HG03175 (cell line): ENCODE measurements at regions not wholly inside any gene's neighbourhood (a gene's known extent, or its start where the extent isn't known, plus 50 kb on each side); places are given as distances from the start of the nearest gene placed in this dataset.

Experiments
- ATAC-seq: cut with Tn5 transposase; IDR thresholded peaks from one replicate; pipeline ENCODE4 v1.9.1; 2021; ENCODE audit warnings: mild to moderate bottlenecking, moderate library complexity; ENCODE audit not compliant: unreplicated experiment

DNA sequence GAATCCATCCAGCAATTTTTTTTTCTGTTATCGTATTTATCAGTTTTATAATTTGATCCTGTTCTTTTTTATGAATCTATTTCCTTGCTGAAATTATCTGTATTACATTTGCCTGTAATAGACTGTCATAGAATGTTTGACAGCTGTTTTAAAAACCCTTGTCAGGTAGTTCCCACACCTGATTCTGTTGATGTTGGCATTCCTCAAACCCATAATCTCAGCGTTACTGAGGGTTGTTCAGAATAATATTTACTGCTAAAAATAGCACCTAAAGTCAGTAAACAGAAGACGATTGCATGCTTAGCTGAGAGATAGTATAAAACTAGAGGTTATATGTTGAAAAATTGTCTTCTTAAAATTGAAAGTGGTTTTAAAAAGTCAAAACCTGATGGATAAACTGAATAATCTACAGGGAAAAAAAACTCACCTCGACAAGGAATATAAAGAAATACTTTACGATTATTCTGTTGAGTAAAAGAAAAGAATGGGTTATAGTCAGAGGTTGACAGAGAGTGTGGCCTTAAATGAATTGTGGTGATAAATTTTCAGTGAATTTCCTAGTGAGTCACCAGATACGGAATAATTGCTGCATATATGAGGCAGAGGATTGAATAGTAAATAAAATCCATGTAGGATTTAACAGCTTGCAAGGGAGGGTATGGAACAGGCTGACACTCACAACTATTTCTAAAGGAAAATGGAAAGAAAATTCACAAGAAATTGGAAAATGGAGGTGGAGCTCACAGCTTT is 824.1 kb upstream of the IGFBP3 start:
- ATAC-seq = no peak

GRCh38 chr7:46742601-46743000 is 821.5 kb upstream of the IGFBP3 start:
- no peak for ATAC-seq

DNA sequence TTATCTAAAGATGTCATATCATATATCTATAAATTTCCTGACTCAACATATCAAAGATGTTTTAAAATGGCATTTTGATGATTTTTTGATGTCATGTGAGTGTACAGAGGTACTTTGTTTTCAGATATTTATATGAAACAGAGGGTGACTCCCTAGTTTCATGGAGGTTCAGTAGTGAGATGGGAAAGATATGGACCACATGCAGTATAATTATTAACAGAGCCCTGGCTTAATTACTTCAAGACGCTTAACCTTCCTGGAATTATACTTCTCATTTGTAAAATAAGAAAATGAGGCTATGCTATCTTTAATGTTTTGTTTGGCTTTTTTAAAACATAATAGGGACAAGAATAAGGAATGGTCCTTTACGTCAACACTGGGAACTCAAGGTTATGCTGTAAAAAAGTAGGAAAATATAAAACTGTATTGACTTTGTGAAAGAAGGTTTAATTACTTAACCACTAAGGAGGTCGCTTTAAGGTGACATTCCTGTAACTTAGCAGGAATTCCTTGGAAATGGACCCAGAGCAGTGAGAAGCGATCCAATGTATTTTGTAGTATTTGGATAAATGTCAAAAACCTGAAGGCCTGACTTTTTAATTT is 821.0 kb upstream of the IGFBP3 start:
- no peak for ATAC-seq

DNA sequence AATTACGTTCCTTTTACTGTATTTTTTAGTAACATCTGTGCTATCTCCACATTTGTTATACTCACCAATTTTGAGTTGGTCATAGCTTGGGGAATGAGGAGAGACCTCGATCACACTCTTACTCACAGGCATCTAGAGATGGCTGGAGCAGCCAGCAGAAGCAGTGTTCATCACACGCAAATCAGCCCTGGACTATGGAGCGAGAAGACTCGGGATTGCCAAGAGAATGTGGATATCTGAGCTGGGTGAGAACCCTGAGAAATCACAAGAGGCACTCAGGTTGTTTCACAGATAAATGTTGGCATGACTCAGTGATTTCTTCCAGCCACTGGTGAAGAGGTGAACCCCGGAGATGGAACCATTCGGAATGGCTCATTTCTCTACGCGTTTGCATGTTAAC is 820.1 kb upstream of the IGFBP3 start:
- ATAC-seq = no peak

- no peak for ATAC-seq
These were observed 818.6 kb upstream of the IGFBP3 start for GRCh38 chr7:46739518-46740234.

- ATAC-seq = no peak
These were observed 817.7 kb upstream of the IGFBP3 start for GRCh38 chr7:46738796-46739195.

DNA sequence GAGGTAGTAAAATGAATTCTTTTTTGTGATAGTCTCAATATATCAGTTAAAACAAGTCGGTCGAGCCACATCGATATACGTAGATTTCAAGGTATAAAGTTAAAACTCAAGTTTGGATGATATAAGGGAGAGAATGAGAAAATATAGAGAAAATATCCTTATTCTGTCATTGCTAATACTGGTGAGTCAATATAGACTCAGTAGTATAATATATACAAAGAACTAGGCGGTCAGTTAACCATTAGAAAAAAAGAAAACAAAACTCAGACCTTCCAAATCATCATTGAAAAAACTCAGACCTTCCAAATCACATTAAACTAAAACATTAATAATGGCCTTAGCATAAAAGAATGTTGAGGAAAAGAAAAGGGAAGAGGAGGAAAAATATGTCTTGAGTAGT is 817.1 kb upstream of the IGFBP3 start:
- ATAC-seq = no peak

DNA sequence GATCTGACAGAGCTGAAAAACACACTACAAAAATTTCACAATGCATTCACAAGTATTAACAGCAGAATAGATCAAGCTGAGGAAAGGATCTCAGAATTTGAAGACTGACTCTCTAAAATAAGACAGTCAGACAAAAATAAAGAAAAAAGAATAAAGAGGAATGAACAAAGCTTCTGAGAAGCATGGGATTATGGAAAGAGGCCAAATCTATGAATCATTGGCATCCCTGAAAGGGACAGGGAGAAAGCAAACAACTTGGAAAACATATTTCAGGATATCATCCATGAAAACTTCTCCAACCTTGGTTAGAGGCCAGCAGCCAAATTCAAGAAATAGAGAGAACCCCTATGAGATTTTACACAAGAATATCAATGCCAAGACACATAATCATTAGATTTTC is 804.8 kb upstream of the IGFBP3 start:
- ATAC-seq = no peak

DNA sequence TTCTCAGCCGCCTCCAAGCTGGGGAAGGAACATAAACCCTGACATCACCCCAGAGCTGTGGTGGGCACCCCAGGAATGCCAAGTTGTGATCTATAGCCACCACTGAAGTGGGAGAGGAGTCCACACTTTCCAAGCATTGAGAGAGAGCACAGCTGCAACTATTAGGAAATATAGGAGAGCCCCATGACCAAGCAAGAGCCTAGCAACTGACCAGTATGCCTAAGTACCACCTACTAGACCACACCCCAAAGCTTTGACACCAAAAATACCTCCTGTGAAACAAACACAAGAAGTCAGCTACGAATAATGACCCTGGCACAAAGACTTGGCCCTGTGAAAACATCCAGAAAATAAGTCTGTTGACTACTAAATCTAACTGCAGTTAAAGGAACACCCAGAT is 804.1 kb upstream of the IGFBP3 start:
- ATAC-seq = no peak

- ATAC-seq = no peak
These were observed 802.7 kb upstream of the IGFBP3 start for GRCh38 chr7:46723742-46724141.

DNA sequence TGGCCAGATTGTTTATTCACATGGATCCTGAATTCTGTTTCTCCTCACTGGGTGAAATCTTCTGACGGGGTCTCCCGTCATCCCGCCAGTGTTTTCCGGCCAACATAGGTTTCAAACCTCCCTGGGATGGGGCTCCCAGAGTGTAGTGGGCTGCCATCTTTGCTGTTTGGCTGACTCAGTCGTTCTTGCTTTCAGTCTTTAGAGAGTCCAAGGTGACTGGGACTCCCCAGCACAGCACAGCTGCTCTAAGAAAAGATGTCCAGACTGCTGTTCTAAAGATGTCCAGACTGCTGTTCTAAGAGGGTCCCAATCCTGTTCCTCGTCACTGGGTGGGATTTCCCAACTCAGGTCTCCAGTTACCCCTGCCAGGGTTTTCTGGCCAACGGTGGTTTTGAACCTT is 801.9 kb upstream of the IGFBP3 start:
- no peak for ATAC-seq

DNA sequence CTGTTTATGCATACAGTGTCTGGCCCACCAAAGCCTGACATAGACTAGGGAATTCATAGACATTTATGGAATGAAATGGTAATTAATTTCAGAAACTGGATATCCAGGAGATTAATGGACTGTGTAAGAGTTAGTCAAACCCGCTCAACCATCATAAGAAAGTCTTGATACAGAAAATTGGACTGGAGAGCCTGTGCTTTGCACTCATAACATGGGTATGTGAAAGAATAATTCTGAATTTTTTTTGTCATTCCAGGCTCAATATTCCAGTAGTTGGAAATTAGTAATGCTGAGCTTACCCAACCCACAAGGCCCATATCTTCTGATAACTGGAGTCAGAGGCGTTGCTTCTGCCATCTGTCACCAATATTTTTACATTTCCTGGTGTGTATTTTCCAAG is 799.7 kb upstream of the IGFBP3 start:
- ATAC-seq = no peak

GRCh38 chr7:46719616-46720015 is 798.5 kb upstream of the IGFBP3 start:
- no peak for ATAC-seq

GRCh38 chr7:46716926-46717325 is 795.9 kb upstream of the IGFBP3 start:
- ATAC-seq = no peak

GRCh38 chr7:46715579-46715978 is 794.5 kb upstream of the IGFBP3 start:
- no peak for ATAC-seq

DNA sequence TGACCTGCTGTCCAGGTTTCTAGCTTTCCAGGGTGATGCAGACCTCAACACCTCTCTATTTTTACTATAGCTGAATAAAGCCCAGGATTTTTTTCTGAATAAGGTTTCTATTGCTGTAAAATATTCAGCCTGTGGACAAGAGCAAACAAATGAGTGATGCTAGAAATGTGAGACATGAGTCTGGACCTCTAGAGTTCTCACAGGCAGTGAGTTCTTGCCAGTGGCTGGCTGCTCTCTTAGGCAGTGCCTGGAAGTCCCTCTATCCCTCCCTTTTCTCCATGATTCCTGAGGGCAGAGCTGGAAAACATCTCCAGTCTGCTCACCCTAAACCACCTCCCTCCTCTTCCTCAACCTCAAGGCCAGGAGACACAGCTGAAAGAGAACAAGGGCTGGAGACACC is 793.8 kb upstream of the IGFBP3 start:
- no peak for ATAC-seq

GRCh38 chr7:46713868-46714596 is 793.0 kb upstream of the IGFBP3 start:
- ATAC-seq = no peak

DNA sequence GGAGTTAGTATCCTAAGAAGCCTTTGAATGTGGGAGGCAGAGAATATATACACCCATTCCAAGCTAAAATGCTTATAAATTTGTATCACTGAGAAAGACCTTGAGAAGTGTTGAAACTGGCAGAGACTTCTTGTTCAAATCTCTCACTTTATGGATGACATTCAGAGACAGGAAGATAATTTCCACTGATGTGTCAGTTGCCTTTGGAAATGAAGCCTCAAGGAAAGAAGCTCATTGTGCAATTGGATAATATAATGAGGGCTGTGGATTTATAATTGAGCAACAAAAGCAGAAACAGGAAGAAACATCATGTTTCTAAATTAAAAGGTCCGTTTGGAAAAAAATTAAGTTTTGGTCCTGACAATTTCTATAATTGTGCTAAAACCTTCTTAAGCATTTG is 789.9 kb upstream of the IGFBP3 start:
- ATAC-seq = no peak

- ATAC-seq = no peak
These were observed 786.9 kb upstream of the IGFBP3 start for GRCh38 chr7:46707973-46708372.

DNA sequence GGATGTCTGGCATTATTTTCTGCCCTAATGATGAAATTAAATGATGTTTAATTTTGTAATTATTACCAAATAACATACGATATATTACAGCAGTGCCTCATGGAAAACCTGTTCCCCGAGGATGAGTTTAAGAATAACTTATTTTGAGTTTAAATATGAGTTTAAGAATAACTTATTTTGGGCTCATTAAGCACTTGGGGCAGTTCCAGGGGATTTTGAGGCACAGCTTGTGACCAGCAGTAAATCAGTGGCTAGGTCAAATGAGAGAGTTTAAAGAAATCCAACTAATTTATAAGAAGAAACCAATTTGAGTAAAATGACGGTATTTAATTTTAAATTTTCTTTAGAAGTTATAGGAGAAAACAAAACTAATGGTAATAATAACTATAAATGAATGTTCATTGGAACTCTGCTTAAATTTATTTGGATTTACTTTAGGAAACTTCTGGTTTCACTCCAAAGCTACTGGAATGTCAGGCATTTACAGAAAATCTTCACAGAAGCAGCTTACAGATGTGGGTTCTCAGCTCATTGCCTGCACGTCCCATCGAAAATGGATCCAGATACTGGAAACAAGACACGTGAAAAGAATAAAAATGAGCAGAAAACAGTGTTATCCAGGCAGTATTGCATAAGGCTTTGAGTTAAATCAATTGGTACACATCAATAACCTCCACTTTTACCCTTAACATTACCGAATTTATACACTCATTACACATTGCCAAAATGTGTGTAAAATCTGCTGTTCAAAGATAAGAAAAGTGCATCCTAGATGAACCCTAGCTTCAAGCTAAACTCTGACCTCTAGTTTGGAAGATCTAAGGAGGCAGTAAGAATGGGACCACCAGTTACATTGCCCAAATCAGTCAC is 784.5 kb upstream of the IGFBP3 start:
- no peak for ATAC-seq

DNA sequence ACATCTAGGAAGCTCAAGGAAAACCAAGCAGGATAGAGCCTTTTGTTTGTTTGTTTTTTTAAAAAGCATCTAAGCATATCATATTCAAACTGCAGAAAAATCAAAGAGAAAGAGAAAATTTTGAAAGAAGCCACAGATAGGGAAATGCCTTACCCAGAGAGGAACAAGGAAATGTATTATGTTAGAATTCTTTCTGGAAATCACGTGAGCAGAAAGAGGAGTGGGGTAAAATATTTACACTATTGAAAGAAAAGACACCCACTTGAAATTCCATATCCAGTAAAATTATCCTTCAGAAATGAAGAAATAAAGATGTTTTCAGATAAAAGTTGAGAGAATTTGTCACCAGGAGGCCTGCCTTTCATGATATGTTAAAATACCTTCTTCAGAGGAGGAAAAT is 775.7 kb upstream of the IGFBP3 start:
- no peak for ATAC-seq
